Vagina (tissue), 2 donors: ENCODE measurements at regions not wholly inside any gene's neighbourhood (a gene's known extent, or its start where the extent isn't known, plus 50 kb on each side); places are given as distances from the start of the nearest gene placed in this dataset.
"Not testable (repeated sequence)": the region's sequence is repeated elsewhere in the genome, so short reads cannot be mapped to it uniquely, and the experiment has no call there.

Source experiments
- DNase-seq, 2 donors: peaks; one replicate each; pipeline ENCODE4 v3.0.0-alpha.2; 2017; ENCODE audit errors: extremely low spot score in 2 of 2
- H3K27ac ChIP-seq: fragments of 200-600 bp; sonication (generic); one replicate; pipeline ENCODE4 v1.5.1; 2019
- H3K27me3 ChIP-seq: fragments of 200-600 bp; sonication (generic); one replicate; pipeline ENCODE4 v1.5.1; 2019
- H3K36me3 ChIP-seq, 2 donors: fragments of 200-600 bp; sonication (generic); one replicate each; pipeline ENCODE4 v1.5.1; 2017 to 2019
- H3K4me1 ChIP-seq: fragments of 200-600 bp; sonication (generic); one replicate; pipeline ENCODE4 v1.5.1; 2019
- H3K4me3 ChIP-seq, 2 donors: fragments of 200-600 bp; sonication (generic); 1 replicate in 1 of 2; 2 replicates in 1 of 2; pipeline ENCODE4 v1.5.1; 2016 to 2019
- H3K9me3 ChIP-seq: fragments of 200-600 bp; sonication (generic); one replicate; pipeline ENCODE4 v1.5.1; 2019
- POLR2A ChIP-seq, 2 donors: fragments of 450-650 bp; IDR thresholded peaks; one replicate each; pipeline ENCODE4 v1.6.1; 2017; ENCODE audit warnings: antibody characterized with exemption in 2 of 2, mild to moderate bottlenecking in 2 of 2, moderate library complexity in 2 of 2
- POLR2AphosphoS5 ChIP-seq, 2 donors: sonication (generic); formaldehyde crosslinking; IDR thresholded peaks; one replicate each; pipeline ENCODE4 v1.9.0; 2017; ENCODE audit warnings: antibody characterized with exemption in 2 of 2, mild to moderate bottlenecking in 2 of 2, low read depth in 1 of 2; ENCODE audit not compliant: insufficient read depth in 1 of 2
- intact Hi-C: fragments of 100-400 bp; cut with DNase I; formaldehyde crosslinking; loops from one replicate; pipeline ENCODE4 v1.15.1; 2023
- TF ChIP-seq, protein P1 (sequence below), 3 experiments: fragments of 450-650 bp in 2 of 3; fragments of 200-600 bp in 1 of 3; sonication (generic) in 1 of 3; IDR thresholded peaks; one replicate each; pipeline ENCODE4 v1.5.1; 2017 to 2019; ENCODE audit warnings: antibody characterized with exemption in 3 of 3, mild to moderate bottlenecking in 2 of 3, moderate library complexity in 2 of 3

DNA sequence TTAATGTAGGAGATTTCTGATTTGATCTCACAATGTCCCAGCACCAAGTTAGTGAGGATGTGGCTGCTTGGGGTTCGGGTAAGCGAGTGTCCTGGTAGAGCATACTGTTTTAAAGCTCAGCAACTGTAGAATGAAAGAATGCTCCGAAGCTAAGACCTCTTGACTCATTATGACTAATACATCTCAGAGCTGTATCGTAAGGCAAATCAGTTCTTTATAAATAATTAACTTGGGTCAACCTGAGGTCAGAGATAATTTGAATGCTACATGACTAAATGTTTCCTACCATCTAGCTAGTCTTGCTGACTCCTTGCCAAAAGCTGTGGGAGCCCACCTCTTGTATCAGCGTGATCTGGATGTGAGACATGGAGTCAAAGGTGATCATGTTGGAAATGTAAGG is 128.8 kb upstream of the PDE7B start:
- Histone ChIP-seq H3K9me3 (no peaks in the 10 kb centered on the region), H3K27ac (no peak overlapping the region), H3K27me3 (no peaks in the 10 kb centered on the region), H3K36me3 (no peaks in the 10 kb centered on the region), H3K4me3 (no peak overlapping the region), H3K4me1 (no peaks in the 10 kb centered on the region)
- DNase-seq: no peak
- TF ChIP-seq, protein P1, sequence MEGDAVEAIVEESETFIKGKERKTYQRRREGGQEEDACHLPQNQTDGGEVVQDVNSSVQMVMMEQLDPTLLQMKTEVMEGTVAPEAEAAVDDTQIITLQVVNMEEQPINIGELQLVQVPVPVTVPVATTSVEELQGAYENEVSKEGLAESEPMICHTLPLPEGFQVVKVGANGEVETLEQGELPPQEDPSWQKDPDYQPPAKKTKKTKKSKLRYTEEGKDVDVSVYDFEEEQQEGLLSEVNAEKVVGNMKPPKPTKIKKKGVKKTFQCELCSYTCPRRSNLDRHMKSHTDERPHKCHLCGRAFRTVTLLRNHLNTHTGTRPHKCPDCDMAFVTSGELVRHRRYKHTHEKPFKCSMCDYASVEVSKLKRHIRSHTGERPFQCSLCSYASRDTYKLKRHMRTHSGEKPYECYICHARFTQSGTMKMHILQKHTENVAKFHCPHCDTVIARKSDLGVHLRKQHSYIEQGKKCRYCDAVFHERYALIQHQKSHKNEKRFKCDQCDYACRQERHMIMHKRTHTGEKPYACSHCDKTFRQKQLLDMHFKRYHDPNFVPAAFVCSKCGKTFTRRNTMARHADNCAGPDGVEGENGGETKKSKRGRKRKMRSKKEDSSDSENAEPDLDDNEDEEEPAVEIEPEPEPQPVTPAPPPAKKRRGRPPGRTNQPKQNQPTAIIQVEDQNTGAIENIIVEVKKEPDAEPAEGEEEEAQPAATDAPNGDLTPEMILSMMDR (IDR thresholded peaks at IDR 0.05): no peak
- TF ChIP-seq POLR2A (IDR thresholded peaks at IDR 0.05): no peak
- no peak for TF ChIP-seq POLR2AphosphoS5 (IDR thresholded peaks at IDR 0.05; ENCODE audit: insufficient read depth in 1 of 2, low read depth in 1 of 2)
- intact Hi-C loops: no loop called here

DNA sequence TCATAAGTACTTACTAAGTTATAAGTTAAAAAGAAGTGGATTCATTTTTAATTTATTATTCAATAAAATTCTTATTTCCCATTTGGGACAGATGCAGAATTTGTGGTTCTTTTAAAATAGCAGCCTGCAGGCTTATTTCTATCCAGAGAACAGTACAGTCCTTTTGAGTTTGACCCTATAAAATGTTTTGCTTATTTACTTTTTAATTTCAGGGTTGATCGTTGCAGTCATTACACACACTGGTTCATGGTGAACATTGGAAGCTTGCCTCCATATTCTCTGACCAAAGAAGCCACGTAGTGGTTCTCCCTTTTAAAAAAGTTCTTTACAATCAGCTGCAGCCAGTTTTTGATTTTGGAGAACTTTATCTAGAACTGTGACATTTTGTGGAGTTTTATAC is 122.9 kb upstream of the PDE7B start:
- H3K36me3 ChIP-seq: no peaks in the 10 kb centered on the region
- TF ChIP-seq, protein P1 (IDR thresholded peaks at IDR 0.05): no peak
- TF ChIP-seq POLR2A (IDR thresholded peaks at IDR 0.05) (no peak), POLR2AphosphoS5 (IDR thresholded peaks at IDR 0.05; ENCODE audit: insufficient read depth in 1 of 2, low read depth in 1 of 2) (no peak)
- H3K4me3 ChIP-seq: no peak overlapping the region
- H3K27me3 ChIP-seq: no peaks in the 10 kb centered on the region
- H3K27ac ChIP-seq: no peak overlapping the region
- intact Hi-C loops: no loop called here
- no peak for DNase-seq
- no peaks in the 10 kb centered on the region for H3K9me3 ChIP-seq
- H3K4me1 ChIP-seq: no peaks in the 10 kb centered on the region

DNA sequence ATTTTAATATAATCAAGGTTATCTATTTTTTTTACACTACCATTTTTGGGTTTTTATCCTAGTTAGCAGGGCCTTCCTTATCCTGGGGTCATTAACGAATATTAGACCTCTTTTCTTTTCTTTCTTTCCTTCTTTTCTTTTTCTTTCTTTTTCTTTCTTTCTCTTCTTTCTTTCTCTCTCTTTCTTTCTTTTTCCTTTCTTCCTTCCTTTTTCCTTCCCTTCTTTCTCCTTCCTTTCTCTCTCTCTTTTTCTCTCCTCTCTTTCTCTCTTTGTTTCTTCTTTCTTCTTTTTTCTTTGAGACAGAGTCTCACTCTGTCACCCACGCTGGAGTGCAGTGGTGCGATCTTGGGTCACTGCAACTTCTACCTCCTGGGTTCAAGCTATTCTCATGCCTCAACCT is 120.4 kb upstream of the PDE7B start:
- no peaks in the 10 kb centered on the region for H3K27me3 ChIP-seq
- H3K9me3 ChIP-seq: no peaks in the 10 kb centered on the region
- no peak overlapping the region for H3K27ac ChIP-seq
- no peak for DNase-seq
- no peak overlapping the region for H3K4me3 ChIP-seq
- no peak for TF ChIP-seq POLR2AphosphoS5 (IDR thresholded peaks at IDR 0.05; ENCODE audit: insufficient read depth in 1 of 2, low read depth in 1 of 2)
- H3K4me1 ChIP-seq: no peaks in the 10 kb centered on the region
- H3K36me3 ChIP-seq: no peaks in the 10 kb centered on the region
- intact Hi-C loops: no loop called here

DNA sequence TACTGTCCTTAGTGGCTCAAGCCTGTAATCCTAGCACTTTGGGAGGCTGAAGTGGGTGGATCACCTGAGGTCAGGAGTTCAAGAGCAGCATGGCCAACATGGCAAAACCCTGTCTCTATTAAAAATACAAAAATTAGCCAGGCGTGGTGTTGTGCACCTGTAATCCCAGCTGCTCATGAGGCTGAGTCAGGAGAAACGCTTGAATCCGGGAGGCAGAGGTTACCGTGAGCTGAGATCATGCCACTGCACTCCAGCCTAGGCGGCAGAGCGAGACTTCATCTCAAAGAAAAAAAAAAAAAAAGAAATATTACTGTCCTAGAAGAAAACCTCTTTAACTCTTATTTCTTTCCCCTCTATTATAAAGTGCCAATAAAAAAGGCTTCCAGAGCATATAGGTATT is 115.2 kb upstream of the PDE7B start:
- H3K27ac ChIP-seq, H3K27me3 ChIP-seq, H3K9me3 ChIP-seq, intact Hi-C loops, H3K36me3 ChIP-seq, DNase-seq, H3K4me1 ChIP-seq, H3K4me3 ChIP-seq: not testable (repeated sequence)

DNA sequence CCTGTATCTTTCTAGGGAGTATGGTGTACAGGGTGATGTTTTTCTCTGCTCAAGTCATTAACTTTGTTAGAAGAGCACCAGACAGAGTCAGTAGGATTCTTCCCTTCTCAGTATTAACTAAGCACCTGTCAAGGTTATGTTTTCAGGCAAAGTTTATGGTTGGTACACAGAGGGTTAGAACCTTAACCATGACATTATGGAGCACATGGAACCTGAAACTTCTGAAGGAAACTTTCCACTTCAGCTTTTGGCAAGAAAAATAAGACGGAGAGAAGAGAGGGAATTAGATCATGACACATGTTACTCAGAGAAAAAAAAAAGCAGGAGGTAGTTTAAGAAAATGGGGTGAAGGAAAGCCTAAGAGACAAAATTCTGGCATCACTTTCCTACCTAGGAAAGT is 112.9 kb upstream of the PDE7B start:
- no peak for DNase-seq
- no peak for TF ChIP-seq POLR2AphosphoS5 (IDR thresholded peaks at IDR 0.05; ENCODE audit: insufficient read depth in 1 of 2, low read depth in 1 of 2)
- TF ChIP-seq POLR2A (IDR thresholded peaks at IDR 0.05): no peak
- TF ChIP-seq, protein P1 (IDR thresholded peaks at IDR 0.05): no peak

DNA sequence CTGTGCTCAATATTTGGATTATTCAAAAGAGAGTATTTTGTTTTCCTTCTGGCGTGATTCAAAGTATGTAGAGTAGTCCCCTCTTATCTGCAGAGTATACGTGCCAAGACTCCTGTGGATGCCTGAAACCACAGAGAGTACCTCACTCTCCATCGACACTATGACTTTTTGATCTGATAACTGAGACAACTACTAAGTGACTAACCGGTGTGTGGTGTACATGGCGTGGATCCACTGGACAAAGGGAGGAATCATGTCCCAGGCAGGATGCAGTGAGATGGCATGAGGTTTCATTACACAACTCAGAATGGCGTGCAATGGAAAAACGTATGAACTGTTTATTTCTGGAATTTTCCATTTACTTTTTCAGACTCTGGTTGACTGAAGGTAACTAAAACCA is 112.2 kb upstream of the PDE7B start:
- Histone ChIP-seq H3K27ac (no peak overlapping the region), H3K27me3 (no peaks in the 10 kb centered on the region), H3K9me3 (no peaks in the 10 kb centered on the region), H3K36me3 (no peaks in the 10 kb centered on the region), H3K4me1 (no peaks in the 10 kb centered on the region), H3K4me3 (no peak overlapping the region)
- intact Hi-C loops: no loop called here
- TF ChIP-seq POLR2AphosphoS5 (IDR thresholded peaks at IDR 0.05; ENCODE audit: insufficient read depth in 1 of 2, low read depth in 1 of 2) (no peak), POLR2A (IDR thresholded peaks at IDR 0.05) (no peak)
- TF ChIP-seq, protein P1 (IDR thresholded peaks at IDR 0.05): no peak
- no peak for DNase-seq

More for the DNA sequence above, 112.9 kb upstream of the PDE7B start:
- no peaks in the 10 kb centered on the region for H3K36me3 ChIP-seq
- no peak overlapping the region for H3K27ac ChIP-seq
- H3K4me3 ChIP-seq: no peak overlapping the region
- no peaks in the 10 kb centered on the region for H3K27me3 ChIP-seq
- intact Hi-C loops: no loop called here
- H3K9me3 ChIP-seq: no peaks in the 10 kb centered on the region
- H3K4me1 ChIP-seq: no peaks in the 10 kb centered on the region
